Adrenal gland (tissue), 9 donors: ENCODE measurements at regions not wholly inside any gene's neighbourhood (a gene's known extent, or its start where the extent isn't known, plus 50 kb on each side); places are given as distances from the start of the nearest gene placed in this dataset.

Source experiments
- DNase-seq, 7 donors: peaks; one replicate each; pipeline ENCODE4 v3.0.0-alpha.2; 2019 to 2020
- H3K27ac ChIP-seq, 5 donors: fragments of 200-600 bp; sonication (generic) in 4 of 5; 1 replicate in 3 of 5; 2 replicates in 2 of 5; pipeline versions ENCODE4 v1.5.1 to v1.8.0; 2016 to 2020; ENCODE audit warnings: mild to moderate bottlenecking in 1 of 5
- H3K27me3 ChIP-seq: fragments of 200-600 bp; 2 replicates; pipeline ENCODE4 v1.8.0; 2021
- H3K36me3 ChIP-seq, 2 donors: fragments of 200-600 bp; replicated peaks in 1 of 2; 1 replicate in 1 of 2; 2 replicates in 1 of 2; pipeline versions ENCODE4 v1.5.1 to v1.8.0; 2018 to 2022
- H3K4me1 ChIP-seq, 2 donors: fragments of 200-600 bp; replicated peaks in 1 of 2; 1 replicate in 1 of 2; 2 replicates in 1 of 2; pipeline versions ENCODE4 v1.5.1 to v1.8.0; 2018 to 2021
- H3K4me3 ChIP-seq, 4 donors: fragments of 200-600 bp; sonication (generic) in 3 of 4; one replicate each; pipeline ENCODE4 v1.5.1; 2016 to 2018
- H3K9me3 ChIP-seq, 3 donors: fragments of 200-600 bp; sonication (generic) in 1 of 3; replicated peaks in 1 of 3; 1 replicate in 2 of 3; 2 replicates in 1 of 3; pipeline versions ENCODE4 v1.5.1 to v1.8.0; 2016 to 2021
- POLR2A ChIP-seq, 2 donors: fragments of 450-650 bp; IDR thresholded peaks; one replicate each; pipeline ENCODE4 v1.6.1; 2017; ENCODE audit warnings: antibody characterized with exemption in 2 of 2, mild to moderate bottlenecking in 2 of 2, moderate library complexity in 1 of 2
- WGBS, 4 donors: extraction: QIAGEN DNeasy Blood & Tissue Kit in 2 of 4; methylation state at CpG; one replicate each; pipeline versions ENCODE4 v1.1.5 to v1.1.7; 2013 to 2017; 5-methylcytosine and 5-hydroxymethylcytosine counted together
- intact Hi-C, 2 donors: fragments of 100-400 bp; cut with DNase I; formaldehyde crosslinking; loops; one replicate each; pipeline versions ENCODE4 v1.14.1 to v1.15.0; 2022 to 2023
- TF ChIP-seq, protein P1 (sequence below), 6 experiments: fragments of 450-650 bp in 4 of 6; fragments of 200-600 bp in 2 of 6; sonication (generic) in 1 of 6; IDR thresholded peaks; 1 replicate in 5 of 6; 2 replicates in 1 of 6; pipeline versions ENCODE4 v1.5.1 to v1.8.0; 2016 to 2021; ENCODE audit warnings: antibody characterized with exemption in 6 of 6, mild to moderate bottlenecking in 2 of 6, moderate library complexity in 1 of 6
- donor health status: healthy with polysubstance abuse.
- donor health status: Bipolar disorder and iron deficiency.
- donor health status: DM: yes; HTN: yes; CAD: no.
- donor health status: DM: no; HTN: no; CAD: no.
- donor health status: DM: no; HTN: no; CAD: no.

DNA sequence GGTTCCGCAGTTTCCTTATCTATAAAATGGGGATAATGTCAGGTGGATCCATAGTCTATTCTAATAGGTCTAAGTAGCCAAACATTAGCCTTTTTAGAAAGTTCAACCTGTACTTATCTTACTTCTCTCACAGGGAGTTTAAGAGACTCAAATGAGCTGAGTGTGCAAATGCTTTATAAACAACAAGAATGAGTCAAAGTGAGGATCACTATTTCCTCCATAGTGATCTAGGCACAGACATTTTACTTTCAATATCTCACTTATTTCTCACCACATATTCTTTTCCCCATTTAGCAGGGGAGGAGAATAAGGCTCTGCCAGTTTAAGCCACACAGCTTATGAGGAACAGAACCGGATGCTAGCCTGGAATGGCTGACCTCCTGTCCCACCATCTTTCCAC is 92.1 kb upstream of the LMO4 start:
- Histone ChIP-seq H3K9me3 (no peaks in the 10 kb centered on the region), H3K4me3 (no peak overlapping the region), H3K36me3 (no peaks in the 10 kb centered on the region), H3K27ac (no peak overlapping the region), H3K27me3 (no peaks in the 10 kb centered on the region), H3K4me1 (no peaks in the 10 kb centered on the region)
- intact Hi-C loops: no loop called here
- 71 to 85% (median 83%) methylated on average over 2 of the region's 2 CpGs for WGBS, 4 donors
- DNase-seq: no peak
- no peak for TF ChIP-seq POLR2A (IDR thresholded peaks at IDR 0.05)
- TF ChIP-seq, protein P1, sequence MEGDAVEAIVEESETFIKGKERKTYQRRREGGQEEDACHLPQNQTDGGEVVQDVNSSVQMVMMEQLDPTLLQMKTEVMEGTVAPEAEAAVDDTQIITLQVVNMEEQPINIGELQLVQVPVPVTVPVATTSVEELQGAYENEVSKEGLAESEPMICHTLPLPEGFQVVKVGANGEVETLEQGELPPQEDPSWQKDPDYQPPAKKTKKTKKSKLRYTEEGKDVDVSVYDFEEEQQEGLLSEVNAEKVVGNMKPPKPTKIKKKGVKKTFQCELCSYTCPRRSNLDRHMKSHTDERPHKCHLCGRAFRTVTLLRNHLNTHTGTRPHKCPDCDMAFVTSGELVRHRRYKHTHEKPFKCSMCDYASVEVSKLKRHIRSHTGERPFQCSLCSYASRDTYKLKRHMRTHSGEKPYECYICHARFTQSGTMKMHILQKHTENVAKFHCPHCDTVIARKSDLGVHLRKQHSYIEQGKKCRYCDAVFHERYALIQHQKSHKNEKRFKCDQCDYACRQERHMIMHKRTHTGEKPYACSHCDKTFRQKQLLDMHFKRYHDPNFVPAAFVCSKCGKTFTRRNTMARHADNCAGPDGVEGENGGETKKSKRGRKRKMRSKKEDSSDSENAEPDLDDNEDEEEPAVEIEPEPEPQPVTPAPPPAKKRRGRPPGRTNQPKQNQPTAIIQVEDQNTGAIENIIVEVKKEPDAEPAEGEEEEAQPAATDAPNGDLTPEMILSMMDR (IDR thresholded peaks at IDR 0.05): no peak

- H3K27ac ChIP-seq: no peak overlapping the region
- H3K27me3 ChIP-seq: no peaks in the 10 kb centered on the region
- 75 to 89% (median 85%) methylated on average over 2 of the region's 2 CpGs for WGBS, 4 donors
- no peaks in the 10 kb centered on the region for H3K4me1 ChIP-seq
- H3K36me3 ChIP-seq: no peaks in the 10 kb centered on the region
- H3K9me3 ChIP-seq: no peaks in the 10 kb centered on the region
- no peak for DNase-seq
- no peak overlapping the region for H3K4me3 ChIP-seq
- TF ChIP-seq POLR2A (IDR thresholded peaks at IDR 0.05): no peak
- TF ChIP-seq, protein P1 (IDR thresholded peaks at IDR 0.05): no peak
- intact Hi-C loops: no loop called here
Measured at GRCh38 chr1:87239997-87240605, 88.6 kb upstream of the LMO4 start.

DNA sequence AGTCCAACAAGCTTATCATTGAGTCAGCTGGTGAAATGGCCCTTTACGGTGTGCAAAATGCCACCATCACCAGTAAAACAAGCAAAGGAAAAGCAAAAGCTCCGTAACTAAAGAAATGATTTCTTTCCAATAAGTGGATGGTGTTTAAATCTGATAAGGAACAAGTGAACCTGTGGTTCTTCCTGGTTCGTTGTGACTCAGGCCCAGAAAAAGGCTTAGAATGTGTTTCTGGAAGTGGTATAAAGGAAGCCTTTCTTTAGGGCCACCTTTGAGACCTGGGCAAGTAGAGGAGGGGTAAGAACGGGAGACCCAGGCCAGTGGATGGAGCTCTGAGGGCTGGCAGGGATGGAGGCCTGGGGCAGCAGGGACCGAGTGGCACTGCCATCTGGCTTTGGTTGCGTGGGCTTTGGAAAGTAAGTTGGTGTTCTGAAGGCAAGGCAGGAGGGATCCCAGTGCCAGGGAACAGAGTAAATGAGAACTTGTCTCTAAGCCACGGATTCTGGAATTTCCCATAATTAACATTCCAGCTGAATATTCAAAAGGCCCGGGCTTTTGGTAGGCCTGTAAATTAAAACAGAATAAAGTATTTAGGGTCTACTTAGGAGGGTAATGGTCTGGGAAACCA is 87.9 kb upstream of the LMO4 start:
- Histone ChIP-seq H3K9me3 (no peaks in the 10 kb centered on the region), H3K4me1 (no peaks in the 10 kb centered on the region), H3K4me3 (no peak overlapping the region), H3K36me3 (no peaks in the 10 kb centered on the region), H3K27me3 (no peaks in the 10 kb centered on the region), H3K27ac (no peak overlapping the region)
- no peak for DNase-seq
- intact Hi-C loops: no loop called here
- TF ChIP-seq POLR2A (IDR thresholded peaks at IDR 0.05): no peak
- TF ChIP-seq, protein P1 (IDR thresholded peaks at IDR 0.05): no peak
- 78 to 84% (median 81%) methylated on average over 8 of the region's 8 CpGs for WGBS, 4 donors

- H3K9me3 ChIP-seq: no peaks in the 10 kb centered on the region
- no peaks in the 10 kb centered on the region for H3K36me3 ChIP-seq
- no peak overlapping the region for H3K4me3 ChIP-seq
- no peak for DNase-seq
- no peaks in the 10 kb centered on the region for H3K27me3 ChIP-seq
- WGBS, 4 donors: 57 to 71% (median 66%) methylated on average over 6 of the region's 6 CpGs
- no peak for TF ChIP-seq POLR2A (IDR thresholded peaks at IDR 0.05)
- TF ChIP-seq, protein P1 (IDR thresholded peaks at IDR 0.05): no peak
- H3K27ac ChIP-seq: no peak overlapping the region
- intact Hi-C loops: no loop called here
- H3K4me1 ChIP-seq: no peaks in the 10 kb centered on the region
Measured at GRCh38 chr1:87242445-87243185, 86.1 kb upstream of the LMO4 start.
